ENCODE measurements at regions not wholly inside any gene's neighbourhood (a gene's known extent, or its start where the extent isn't known, plus 50 kb on each side); places are given as distances from the start of the nearest gene placed in this dataset.

GRCh38 chr2:204487447-204488229 lies 57.6 kb upstream of the PARD3B start:
- TF ChIP-seq POLR2A (IDR thresholded peaks at IDR 0.05; ENCODE audit: low read depth) (no peak), CTCF (IDR thresholded peaks at IDR 0.05) (no peak), POLR2AphosphoS5 (IDR thresholded peaks at IDR 0.05) (no peak)

All from esophagus muscularis mucosa (tissue), 3 donors.